ENCODE measurements at regions not wholly inside any gene's neighbourhood (a gene's known extent, or its start where the extent isn't known, plus 50 kb on each side); places are given as distances from the start of the nearest gene placed in this dataset.

- DNase-seq (ENCODE audit: low read depth in 3 of 3): no peak
These were observed 476.7 kb downstream of the EPHA4 start for GRCh38 chr2:221095356-221095755.

DNA sequence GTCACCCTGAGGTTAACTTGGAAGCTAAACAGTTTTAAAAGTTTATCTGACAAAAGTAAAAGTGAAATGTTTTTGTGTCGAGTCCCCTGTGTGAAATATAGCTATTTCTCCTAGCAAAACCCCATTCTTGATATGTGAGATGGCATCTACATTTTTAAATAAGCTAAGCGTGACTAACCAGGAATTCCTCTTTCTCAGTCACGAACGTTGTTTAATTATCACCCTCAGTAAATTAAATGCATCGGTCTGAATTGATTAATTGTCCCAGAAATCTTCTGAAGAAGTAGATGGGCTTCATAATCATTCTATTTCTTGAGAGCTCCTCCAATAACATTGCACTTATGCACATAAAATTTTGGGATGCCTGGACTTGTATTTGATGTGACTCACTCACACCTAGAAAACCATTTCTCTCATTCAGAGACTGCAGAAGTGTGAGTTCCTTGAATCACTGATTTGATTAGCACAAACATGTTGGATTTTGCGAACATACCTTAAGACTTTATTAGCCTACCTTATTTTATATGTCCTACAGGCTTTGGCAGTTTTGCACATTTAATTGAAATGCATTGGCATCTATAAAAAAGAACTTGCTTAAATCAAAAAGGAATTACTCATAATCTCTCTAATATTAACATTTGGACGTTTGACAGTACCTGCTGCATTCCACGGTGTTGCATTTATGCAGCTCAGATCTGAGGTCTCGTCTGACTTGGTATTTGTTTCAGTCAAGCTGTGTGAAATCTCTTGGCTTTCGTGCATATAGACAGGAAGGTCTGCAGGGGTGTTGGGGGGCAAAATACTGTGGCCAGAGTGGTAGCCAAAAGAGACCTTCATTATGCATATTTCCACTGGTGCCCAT lies 475.2 kb downstream of the EPHA4 start:
- no peak for DNase-seq (ENCODE audit: low read depth in 3 of 3)

- DNase-seq (ENCODE audit: low read depth in 3 of 3): no peak
These were observed 474.6 kb downstream of the EPHA4 start for GRCh38 chr2:221097568-221097915.

- DNase-seq (ENCODE audit: low read depth in 3 of 3): no peak
These were observed 474.2 kb downstream of the EPHA4 start for GRCh38 chr2:221097949-221098348.

GRCh38 chr2:221100467-221101089 lies 471.5 kb downstream of the EPHA4 start:
- no peak for DNase-seq (ENCODE audit: low read depth in 3 of 3)

- no peak for DNase-seq (ENCODE audit: low read depth in 3 of 3)
These were observed 469.0 kb downstream of the EPHA4 start for GRCh38 chr2:221102896-221103688.

DNA sequence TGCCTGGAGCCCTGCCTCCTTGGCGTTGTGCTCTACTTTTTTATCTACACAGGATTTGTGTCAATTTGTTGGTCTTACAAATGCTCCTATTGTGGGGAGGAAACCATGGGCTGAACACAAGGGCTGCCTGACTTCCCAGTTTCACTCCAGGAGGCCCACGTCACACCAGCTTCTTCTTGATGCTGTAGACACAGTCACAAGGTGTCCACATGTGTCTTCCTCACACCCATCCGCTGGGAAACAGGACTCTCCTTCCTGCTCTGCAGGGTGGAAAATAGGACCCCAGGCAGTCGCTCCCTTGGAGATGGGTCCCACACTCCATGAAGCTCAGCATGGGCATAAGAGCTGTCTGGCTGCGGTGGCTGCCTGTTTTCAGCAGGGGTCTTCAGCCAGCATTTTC lies 468.2 kb downstream of the EPHA4 start:
- DNase-seq (ENCODE audit: low read depth in 3 of 3): no peak

DNA sequence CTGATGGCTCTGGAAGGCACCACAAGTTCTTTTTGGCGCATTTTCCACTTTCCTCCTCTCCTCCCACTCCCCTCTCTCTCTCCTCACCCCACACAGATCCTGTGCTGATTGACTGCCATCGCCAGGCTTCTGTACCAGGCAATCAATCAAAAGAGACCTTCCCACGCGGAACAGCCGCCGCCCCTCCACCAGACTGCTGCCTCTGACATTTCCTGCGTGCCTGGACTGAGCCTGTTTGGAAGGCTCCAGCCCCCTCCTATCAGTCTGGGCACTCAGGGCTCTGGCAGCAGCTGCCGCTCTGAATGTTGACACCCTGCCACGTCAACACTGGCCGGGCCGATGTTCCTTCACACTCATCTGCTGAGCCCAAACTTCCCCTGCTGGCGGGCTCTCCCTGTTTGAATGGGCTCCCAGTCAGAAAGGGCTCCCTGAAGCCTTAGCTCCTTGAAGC lies 467.7 kb downstream of the EPHA4 start:
- no peak for DNase-seq (ENCODE audit: low read depth in 3 of 3)

DNA sequence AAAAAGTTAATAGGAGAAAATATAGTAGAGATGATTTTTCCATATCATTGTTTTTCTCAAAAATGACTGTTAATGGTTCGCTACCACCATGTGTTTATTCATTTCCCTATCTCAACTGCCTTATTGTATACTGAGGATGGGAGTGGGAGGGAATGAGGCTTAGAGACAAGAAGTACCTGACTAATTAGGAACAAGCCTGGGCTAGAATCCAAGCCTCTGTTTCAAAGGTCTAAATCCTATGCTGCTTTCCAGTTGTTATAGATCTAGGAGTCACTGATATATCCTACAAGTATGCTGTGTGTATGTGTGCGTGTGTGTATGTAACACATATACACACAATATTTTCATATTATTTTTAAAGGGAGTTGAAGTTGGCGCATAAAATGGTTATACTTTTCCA lies 465.9 kb downstream of the EPHA4 start:
- DNase-seq (ENCODE audit: low read depth in 3 of 3): no peak

DNA sequence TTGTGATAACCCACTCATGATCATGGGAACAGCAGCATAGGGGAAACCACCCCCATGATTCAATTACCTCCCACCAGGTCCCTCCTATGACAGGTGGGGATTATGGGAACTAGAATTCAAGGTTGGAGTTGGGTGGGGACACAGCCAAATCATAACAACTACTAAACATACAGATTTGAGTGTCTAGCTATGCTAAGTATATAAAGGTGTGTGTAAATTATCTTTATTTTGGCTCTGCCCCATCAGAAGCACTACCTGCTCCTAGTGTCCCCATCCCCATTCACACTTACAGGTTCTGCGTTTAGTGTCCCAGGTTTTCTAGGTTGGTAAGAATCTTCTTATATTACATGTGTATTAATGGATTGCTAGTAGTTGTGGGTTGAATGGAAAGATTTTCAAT lies 464.7 kb downstream of the EPHA4 start:
- no peak for DNase-seq (ENCODE audit: low read depth in 3 of 3)

DNA sequence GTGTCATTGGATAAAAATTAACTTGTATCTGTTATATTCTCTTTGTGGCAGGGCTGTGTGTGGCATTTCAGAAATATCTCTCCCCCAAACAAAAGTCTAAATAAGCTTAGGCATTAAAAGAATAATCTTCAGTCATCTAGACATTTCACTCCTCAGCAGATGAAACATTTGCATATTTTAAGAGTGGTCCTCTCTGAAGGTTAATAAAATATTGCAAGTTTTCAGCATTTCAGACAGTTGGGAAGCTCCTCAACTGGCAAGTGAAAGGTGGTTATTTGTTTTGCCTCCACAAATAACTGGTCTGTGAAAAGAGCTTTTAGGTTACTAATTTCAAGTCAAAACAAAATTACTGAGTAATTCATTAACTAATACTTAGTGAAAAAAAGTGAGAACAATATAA lies 462.6 kb downstream of the EPHA4 start:
- no peak for DNase-seq (ENCODE audit: low read depth in 3 of 3)

DNA sequence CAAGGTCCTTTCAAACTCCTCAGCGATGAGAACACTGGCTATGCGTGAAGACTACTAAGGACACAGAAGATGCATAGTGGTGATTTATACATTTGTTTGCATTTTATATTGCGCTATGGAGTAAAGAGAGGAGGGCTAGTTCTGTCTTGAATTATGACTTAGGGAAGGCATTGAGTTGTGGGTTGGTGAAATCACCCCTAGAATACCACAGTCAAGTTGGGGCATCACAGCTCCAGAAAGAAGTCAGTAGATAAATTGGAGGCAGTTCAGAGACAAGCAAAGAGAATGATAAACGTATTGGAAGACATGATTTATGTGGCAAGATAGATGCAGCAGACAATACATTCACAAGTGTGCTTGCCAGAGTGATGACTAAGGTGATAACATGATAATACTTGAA lies 460.4 kb downstream of the EPHA4 start:
- DNase-seq (ENCODE audit: low read depth in 3 of 3): no peak

DNA sequence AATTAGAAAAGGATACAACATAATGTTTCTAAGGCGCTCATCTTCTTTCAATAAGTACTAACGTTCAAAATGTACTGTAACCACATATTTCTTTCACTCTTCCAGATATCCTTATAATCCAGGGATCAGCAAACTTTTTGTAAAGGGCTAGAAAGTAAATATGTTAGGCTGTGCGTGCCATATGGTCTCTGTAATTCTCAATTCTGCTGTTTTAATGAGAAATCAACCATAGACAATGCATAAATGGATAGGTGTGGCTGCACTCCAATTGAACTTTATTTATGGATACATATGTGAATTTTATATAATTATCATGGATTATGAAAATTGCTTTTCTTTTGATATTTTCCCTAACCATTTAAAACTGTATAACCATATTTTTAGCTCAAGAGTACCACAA lies 459.4 kb downstream of the EPHA4 start:
- no peak for DNase-seq (ENCODE audit: low read depth in 3 of 3)

- no peak for DNase-seq (ENCODE audit: low read depth in 3 of 3)
These were observed 456.2 kb downstream of the EPHA4 start for GRCh38 chr2:221115944-221116343.

GRCh38 chr2:221120643-221121042 lies 451.5 kb downstream of the EPHA4 start:
- DNase-seq (ENCODE audit: low read depth in 3 of 3): no peak

DNA sequence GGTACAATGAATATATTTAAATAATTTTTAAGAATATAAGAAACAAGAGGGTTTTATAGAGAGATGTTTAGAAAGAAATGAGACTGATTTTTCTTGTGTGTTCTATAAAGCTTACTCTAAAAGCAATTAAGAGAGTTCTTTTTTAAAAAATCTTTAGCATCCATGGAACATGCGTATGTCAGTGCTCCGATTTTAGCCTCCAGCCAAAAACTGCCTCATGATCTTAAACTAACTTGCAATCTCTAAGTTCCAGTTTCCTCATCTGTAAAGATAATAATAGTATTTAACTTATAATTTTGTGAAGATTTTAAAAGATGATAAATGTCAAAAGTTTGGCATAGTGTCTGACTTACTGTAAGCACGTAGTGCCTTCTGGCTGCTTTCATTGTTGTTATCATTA lies 448.7 kb downstream of the EPHA4 start:
- DNase-seq (ENCODE audit: low read depth in 3 of 3): no peak

DNA sequence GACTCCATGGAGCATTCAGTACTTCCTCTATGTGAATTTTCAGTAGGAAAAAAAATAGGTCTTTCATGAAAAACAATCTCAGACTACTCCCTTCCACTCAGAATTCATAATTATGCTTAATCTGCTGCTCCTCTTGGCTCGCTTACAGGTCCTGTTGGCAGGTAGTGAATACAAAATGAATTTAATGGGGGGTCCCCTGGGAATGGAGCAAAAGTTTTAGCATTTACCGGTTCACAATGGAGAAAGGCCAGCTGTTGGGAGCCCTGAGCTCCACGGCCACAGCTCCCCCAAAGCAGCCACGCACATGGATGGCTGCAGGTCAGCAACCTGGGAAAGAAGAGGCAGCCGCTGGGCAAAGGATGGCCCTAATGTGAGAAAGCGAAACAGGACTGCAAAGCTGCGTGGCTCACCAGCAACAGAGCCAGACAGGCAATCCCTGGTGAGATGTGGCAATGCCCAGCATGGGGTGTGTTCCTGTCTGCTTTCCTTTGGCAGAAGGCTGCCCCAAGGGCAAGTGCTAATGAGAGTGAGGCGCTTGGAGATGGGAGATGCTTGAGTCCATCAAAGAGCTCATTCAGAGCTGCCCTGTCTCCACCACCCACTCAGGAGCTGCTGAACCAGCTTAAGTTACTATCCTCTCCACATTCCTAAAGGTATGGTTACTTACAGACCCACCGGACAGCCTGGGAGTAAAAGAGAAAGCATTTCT lies 447.4 kb downstream of the EPHA4 start:
- DNase-seq (ENCODE audit: low read depth in 3 of 3): no peak

- DNase-seq (ENCODE audit: low read depth in 3 of 3): no peak
These were observed 446.4 kb downstream of the EPHA4 start for GRCh38 chr2:221125691-221126090.

- DNase-seq (ENCODE audit: low read depth in 3 of 3): no peak
These were observed 442.4 kb downstream of the EPHA4 start for GRCh38 chr2:221129657-221130056.

- DNase-seq (ENCODE audit: low read depth in 3 of 3): no peak
These were observed 441.7 kb downstream of the EPHA4 start for GRCh38 chr2:221130431-221130830.

DNA sequence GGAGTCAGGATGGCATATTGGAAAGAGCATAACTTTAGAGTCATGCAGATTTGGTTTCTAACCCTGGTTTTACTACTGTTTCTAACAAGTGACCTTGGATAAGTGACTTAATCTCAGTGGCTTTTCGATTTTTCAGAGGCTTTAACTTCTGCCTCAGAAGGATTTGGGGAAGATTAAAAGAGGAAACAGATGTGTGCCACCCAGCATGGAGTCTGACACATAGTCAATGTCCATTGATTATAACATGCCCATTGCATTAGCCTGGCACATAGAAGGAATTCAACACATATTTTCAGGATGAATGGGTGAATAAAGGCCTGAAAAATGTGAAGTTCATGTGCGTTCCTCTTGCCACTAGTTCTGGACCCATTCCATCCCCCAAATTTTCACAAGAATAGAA lies 438.2 kb downstream of the EPHA4 start:
- DNase-seq (ENCODE audit: low read depth in 3 of 3): no peak

DNA sequence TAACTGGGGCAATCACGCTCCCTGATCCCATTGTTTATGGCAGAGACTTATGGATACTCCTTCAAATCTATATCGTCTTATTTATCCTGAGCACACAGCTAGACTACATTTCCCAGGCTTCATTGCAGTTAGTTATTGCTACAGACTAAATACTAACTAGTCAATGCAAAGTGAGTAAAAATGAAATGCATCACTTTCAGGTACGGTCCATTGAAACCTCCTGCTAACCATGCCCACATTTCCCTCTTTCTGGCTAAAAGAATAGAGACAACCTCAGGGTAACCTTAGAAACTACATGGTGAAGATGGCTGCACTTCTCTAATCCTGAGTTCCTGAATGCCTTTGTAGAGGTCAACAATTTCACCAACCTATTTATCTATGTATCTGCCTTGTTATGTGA lies 437.4 kb downstream of the EPHA4 start:
- DNase-seq (ENCODE audit: low read depth in 3 of 3): no peak

All from stimulated activated CD4-positive, alpha-beta T cell treated with anti-CD3 and anti-CD28 coated beads, TNF-alpha, amount 100 ng/mL, for 24 hours (primary cell).